Smooth muscle cell (in vitro differentiated cells): ENCODE measurements at regions not wholly inside any gene's neighbourhood (a gene's known extent, or its start where the extent isn't known, plus 50 kb on each side); places are given as distances from the start of the nearest gene placed in this dataset.
"Not testable (repeated sequence)": the region's sequence is repeated elsewhere in the genome, so short reads cannot be mapped to it uniquely, and the experiment has no call there.

Experiments
- DNase-seq: peaks from one replicate; lab custom pipeline; 2025; ENCODE audit not compliant: unreplicated experiment; lab: John Stamatoyannopoulos, UW
- H2AFZ ChIP-seq: fragments of 200-600 bp; sonication (generic); 2 replicates; pipeline ENCODE4 v1.6.0; 2016; ENCODE audit warnings: antibody characterized with exemption, low read depth, mild to moderate bottlenecking
- H3F3A ChIP-seq: fragments of 200-600 bp; sonication (generic); 2 replicates; pipeline ENCODE4 v1.6.0; 2017; ENCODE audit warnings: antibody characterized with exemption, low read depth
- H3K27ac ChIP-seq: fragments of 200-600 bp; sonication (generic); 2 replicates; pipeline ENCODE4 v1.5.1; 2016; ENCODE audit warnings: low read depth, mild to moderate bottlenecking
- H3K27me3 ChIP-seq: fragments of 200-600 bp; sonication (generic); 2 replicates; pipeline ENCODE4 v1.6.1; 2016; ENCODE audit warnings: low read depth, mild to moderate bottlenecking
- H3K36me3 ChIP-seq: fragments of 200-600 bp; sonication (generic); 2 replicates; pipeline ENCODE4 v1.5.1; 2016; ENCODE audit warnings: low read depth
- H3K4me1 ChIP-seq: fragments of 200-600 bp; sonication (generic); 2 replicates; pipeline ENCODE4 v1.5.1; 2016; ENCODE audit warnings: low read depth
- H3K4me2 ChIP-seq: fragments of 200-600 bp; sonication (generic); 2 replicates; pipeline ENCODE4 v1.6.0; 2016; ENCODE audit warnings: mild to moderate bottlenecking
- H3K4me3 ChIP-seq: fragments of 200-600 bp; sonication (generic); 2 replicates; pipeline ENCODE4 v1.5.1; 2016; ENCODE audit warnings: mild to moderate bottlenecking
- H3K79me2 ChIP-seq: fragments of 200-600 bp; sonication (generic); 2 replicates; pipeline ENCODE4 v1.6.0; 2016; ENCODE audit warnings: low read depth, mild to moderate bottlenecking
- H3K9ac ChIP-seq: fragments of 200-600 bp; sonication (generic); 2 replicates; pipeline ENCODE4 v1.6.0; 2016; ENCODE audit warnings: low read depth
- H3K9me3 ChIP-seq: fragments of 200-600 bp; sonication (generic); replicated peaks from 2 replicates; pipeline ENCODE4 v1.5.1; 2016; ENCODE audit warnings: low read depth
- H4K20me1 ChIP-seq: fragments of 200-600 bp; sonication (generic); 2 replicates; pipeline ENCODE4 v1.6.0; 2016; ENCODE audit warnings: low read depth
- CTCF ChIP-seq: fragments of 200-600 bp; sonication (generic); IDR thresholded peaks from 2 replicates; pipeline ENCODE4 v1.5.1; 2017; ENCODE audit warnings: borderline replicate concordance, mild to moderate bottlenecking, antibody characterized with exemption; ENCODE audit not compliant: insufficient read depth, poor library complexity, severe bottlenecking
- WGBS: methylation state at CpG from one replicate; pipeline ENCODE4 v1.1.7; 2016; ENCODE audit warnings: low lambda C conversion rate; 5-methylcytosine and 5-hydroxymethylcytosine counted together

GRCh38 chr2:64808754-64809153 is 155.0 kb upstream of the SERTAD2 start:
- H4K20me1 ChIP-seq = no peaks in the 10 kb centered on the region
- H3K27me3 ChIP-seq = no peaks in the 10 kb centered on the region
- H2AFZ ChIP-seq = peak overlapping the region; percentile 23
- no peaks in the 10 kb centered on the region for H3K36me3 ChIP-seq
- H3K4me2 ChIP-seq = no peak overlapping the region
- no peak overlapping the region for H3K9ac ChIP-seq
- H3K27ac ChIP-seq = peak overlapping the region; percentile 97
- H3K9me3 ChIP-seq = no peaks in the 10 kb centered on the region
- H3K79me2 ChIP-seq = no peaks in the 10 kb centered on the region
- no peak overlapping the region for H3K4me3 ChIP-seq
- no peak for TF ChIP-seq CTCF
- H3K4me1 ChIP-seq = peaks cover 13% of the 10 kb centered on the region
- no peak for DNase-seq
- WGBS = 87% methylated on average over 2 of the region's 2 CpGs
- H3F3A ChIP-seq = peaks cover 12% of the 10 kb centered on the region

DNA sequence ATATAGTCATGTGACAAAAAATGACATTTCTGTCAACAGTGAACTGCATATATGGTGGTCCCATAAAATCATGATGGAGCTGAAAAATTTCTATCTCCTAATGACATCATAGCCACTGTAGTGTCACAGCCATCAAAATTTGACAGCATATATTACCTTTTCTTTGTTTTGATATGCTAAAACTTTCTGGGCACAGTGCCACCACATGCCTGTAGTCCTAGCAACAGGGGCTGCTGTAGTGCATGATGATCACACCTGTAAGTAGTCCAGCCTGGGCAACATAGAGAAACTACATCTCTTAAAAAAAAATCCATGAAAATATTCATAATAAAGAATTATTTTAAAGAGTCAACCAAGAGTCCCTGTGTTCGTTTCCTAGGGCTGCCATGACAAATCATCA is 155.5 kb upstream of the SERTAD2 start:
- no peak overlapping the region for H3K9ac ChIP-seq
- TF ChIP-seq CTCF = no peak
- no peaks in the 10 kb centered on the region for H3K9me3 ChIP-seq
- H3K36me3 ChIP-seq = no peaks in the 10 kb centered on the region
- WGBS = 93% methylated on average over 1 of the region's 1 CpG
- H3K4me3 ChIP-seq = no peak overlapping the region
- no peak overlapping the region for H3K4me2 ChIP-seq
- no peaks in the 10 kb centered on the region for H4K20me1 ChIP-seq
- no peak overlapping the region for H3K27ac ChIP-seq
- no peak overlapping the region for H2AFZ ChIP-seq
- H3F3A ChIP-seq = peaks cover 12% of the 10 kb centered on the region
- no peaks in the 10 kb centered on the region for H3K79me2 ChIP-seq
- H3K27me3 ChIP-seq = no peaks in the 10 kb centered on the region
- DNase-seq = no peak
- peaks cover 17% of the 10 kb centered on the region for H3K4me1 ChIP-seq

GRCh38 chr2:64812285-64812684 is 158.6 kb upstream of the SERTAD2 start:
- Histone ChIP-seq H3K27me3 (no peaks in the 10 kb centered on the region), H3F3A (peaks cover 4% of the 10 kb centered on the region), H3K36me3 (no peaks in the 10 kb centered on the region), H3K4me1 (peaks cover 17% of the 10 kb centered on the region), H4K20me1 (no peaks in the 10 kb centered on the region), H3K27ac (no peak overlapping the region), H3K9ac (no peak overlapping the region), H3K9me3 (no peaks in the 10 kb centered on the region), H3K4me3 (no peak overlapping the region), H3K79me2 (no peaks in the 10 kb centered on the region), H3K4me2 (no peak overlapping the region), H2AFZ (no peak overlapping the region)
- DNase-seq = no peak
- 85% methylated on average over 4 of the region's 4 CpGs for WGBS
- TF ChIP-seq CTCF = no peak

DNA sequence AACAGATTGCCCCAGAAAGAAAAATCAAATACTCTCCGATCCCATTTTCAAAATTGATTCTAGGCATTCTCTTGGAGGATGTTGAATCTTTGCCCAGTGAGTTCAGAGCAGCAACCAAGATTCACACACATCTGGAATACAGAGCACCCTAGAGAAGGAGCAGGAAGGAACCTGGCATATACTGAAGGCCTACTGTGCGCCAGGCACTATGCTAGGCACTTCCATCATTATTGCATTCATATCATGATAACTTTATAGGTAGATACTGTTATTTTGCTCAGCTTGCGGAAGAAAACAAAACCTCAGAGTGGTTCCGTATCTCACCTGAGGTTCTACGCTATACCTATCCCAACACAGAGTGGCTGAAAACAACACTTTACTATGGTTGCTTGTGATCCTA is 160.3 kb upstream of the SERTAD2 start:
- H4K20me1 ChIP-seq = no peaks in the 10 kb centered on the region
- H3K4me1 ChIP-seq = peaks cover 13% of the 10 kb centered on the region
- H2AFZ ChIP-seq = no peak overlapping the region
- H3K9ac ChIP-seq = no peak overlapping the region
- H3K4me3 ChIP-seq = no peak overlapping the region
- no peaks in the 10 kb centered on the region for H3F3A ChIP-seq
- no peaks in the 10 kb centered on the region for H3K36me3 ChIP-seq
- no peaks in the 10 kb centered on the region for H3K9me3 ChIP-seq
- H3K4me2 ChIP-seq = no peak overlapping the region
- no peaks in the 10 kb centered on the region for H3K79me2 ChIP-seq
- no peak overlapping the region for H3K27ac ChIP-seq
- no peak for DNase-seq
- TF ChIP-seq CTCF = no peak
- H3K27me3 ChIP-seq = no peaks in the 10 kb centered on the region
- 100% methylated on average over 5 of the region's 5 CpGs for WGBS

DNA sequence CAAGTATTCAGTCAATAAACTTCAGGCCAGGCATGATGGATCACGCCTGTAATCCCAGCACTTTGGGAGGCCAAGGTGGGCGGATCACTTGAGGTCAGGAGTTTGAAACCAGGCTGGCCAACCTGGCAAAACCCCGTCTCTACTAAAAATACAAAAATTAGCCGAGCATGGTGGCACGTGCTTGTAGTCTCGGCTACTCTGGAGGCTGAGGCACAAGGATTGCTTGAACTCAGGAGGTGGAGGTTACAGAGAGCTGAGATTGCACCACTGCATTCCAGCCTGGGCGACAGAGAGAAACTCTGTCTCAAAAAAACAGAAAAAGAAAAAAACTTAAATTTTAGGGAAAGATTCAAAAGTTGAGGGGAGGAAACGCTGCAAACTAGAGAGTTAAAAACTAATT is 162.8 kb upstream of the SERTAD2 start:
- H3K9ac ChIP-seq, H2AFZ ChIP-seq, H3K4me2 ChIP-seq, DNase-seq, H3K27me3 ChIP-seq, H3F3A ChIP-seq, H3K9me3 ChIP-seq, H3K4me3 ChIP-seq, H3K36me3 ChIP-seq, H4K20me1 ChIP-seq, H3K79me2 ChIP-seq, H3K27ac ChIP-seq: not testable (repeated sequence)
- H3K4me1 ChIP-seq = peaks cover 13% of the 10 kb centered on the region
- WGBS = 95% methylated on average over 8 of the region's 8 CpGs
